ENCODE measurements at regions not wholly inside any gene's neighbourhood (a gene's known extent, or its start where the extent isn't known, plus 50 kb on each side); places are given as distances from the start of the nearest gene placed in this dataset.

- H3K4me1 ChIP-seq (ENCODE audit: control insufficient read depth, low read depth, low read length), result peaks cover 6% of the 10 kb centered on the region
- no peak overlapping the region for H3K4ac ChIP-seq (ENCODE audit: low read depth, low read length)
- no peak overlapping the region for H3K27ac ChIP-seq (ENCODE audit: low read depth, low read length)
- no peaks in the 10 kb centered on the region for H3K79me1 ChIP-seq (ENCODE audit: low read length)
- no peak overlapping the region for H3K56ac ChIP-seq (ENCODE audit: low read length)
- no peaks in the 10 kb centered on the region for H3K27me3 ChIP-seq (ENCODE audit: insufficient read depth, low read length, poor library complexity)
- H2BK120ac ChIP-seq (ENCODE audit: low read depth, low read length), result no peak overlapping the region
- WGBS (ENCODE audit: extremely low coverage, insufficient coverage, low lambda C conversion rate), result no CpG with 5 or more reads among the region's 40 CpGs
- H3K4me2 ChIP-seq (ENCODE audit: low read length), result no peak overlapping the region
- no peak overlapping the region for H4K5ac ChIP-seq (ENCODE audit: low read length)
- H2BK5ac ChIP-seq (ENCODE audit: low read length), result no peak overlapping the region
- no peak overlapping the region for H4K8ac ChIP-seq (ENCODE audit: low read depth, low read length)
- H2AK5ac ChIP-seq (ENCODE audit: low read length), result no peak overlapping the region
- no peaks in the 10 kb centered on the region for H3K79me2 ChIP-seq (ENCODE audit: control insufficient read depth, insufficient read depth, low read length)
- H3K23ac ChIP-seq (ENCODE audit: low read length), result no peak overlapping the region
- H3K18ac ChIP-seq (ENCODE audit: low read length), result no peak overlapping the region
- H2BK15ac ChIP-seq (replicated peaks; ENCODE audit: low read depth), result no peak overlapping the region
- no peaks in the 10 kb centered on the region for H3K36me3 ChIP-seq (ENCODE audit: control insufficient read depth, insufficient read depth, low read length)
- H3K9ac ChIP-seq (ENCODE audit: low read length), result no peak overlapping the region
- no peak for DNase-seq
- H3K4me3 ChIP-seq (ENCODE audit: low read length), result no peak overlapping the region
Measured at GRCh38 chr9:135301271-135302263, 178.0 kb upstream of the PPP1R26 start.

- Histone ChIP-seq H2BK5ac (ENCODE audit: low read length) (no peak overlapping the region), H2BK120ac (ENCODE audit: low read depth, low read length) (no peak overlapping the region), H3K4me1 (ENCODE audit: control insufficient read depth, low read depth, low read length) (peaks cover 6% of the 10 kb centered on the region), H3K18ac (ENCODE audit: low read length) (no peak overlapping the region), H3K79me1 (ENCODE audit: low read length) (no peaks in the 10 kb centered on the region), H2BK15ac (replicated peaks; ENCODE audit: low read depth) (no peak overlapping the region), H4K5ac (ENCODE audit: low read length) (no peak overlapping the region), H3K4me3 (ENCODE audit: low read length) (no peak overlapping the region), H3K23ac (ENCODE audit: low read length) (no peak overlapping the region), H3K79me2 (ENCODE audit: control insufficient read depth, insufficient read depth, low read length) (no peaks in the 10 kb centered on the region), H3K4me2 (ENCODE audit: low read length) (no peak overlapping the region), H2AK5ac (ENCODE audit: low read length) (no peak overlapping the region), H3K36me3 (ENCODE audit: control insufficient read depth, insufficient read depth, low read length) (no peaks in the 10 kb centered on the region), H4K8ac (ENCODE audit: low read depth, low read length) (no peak overlapping the region), H3K27ac (ENCODE audit: low read depth, low read length) (no peak overlapping the region), H3K9ac (ENCODE audit: low read length) (no peak overlapping the region), H3K27me3 (ENCODE audit: insufficient read depth, low read length, poor library complexity) (no peaks in the 10 kb centered on the region), H3K4ac (ENCODE audit: low read depth, low read length) (no peak overlapping the region), H3K56ac (ENCODE audit: low read length) (no peak overlapping the region)
- DNase-seq, result no peak
- WGBS (ENCODE audit: extremely low coverage, insufficient coverage, low lambda C conversion rate), result no CpG with 5 or more reads among the region's 28 CpGs
Measured at GRCh38 chr9:135302329-135303279, 177.0 kb upstream of the PPP1R26 start.

GRCh38 chr9:135303280-135303647 lies 176.3 kb upstream of the PPP1R26 start:
- no peak overlapping the region for H2BK15ac ChIP-seq (replicated peaks; ENCODE audit: low read depth)
- no peaks in the 10 kb centered on the region for H3K36me3 ChIP-seq (ENCODE audit: control insufficient read depth, insufficient read depth, low read length)
- H4K5ac ChIP-seq (ENCODE audit: low read length), result no peak overlapping the region
- peaks cover 6% of the 10 kb centered on the region for H3K4me1 ChIP-seq (ENCODE audit: control insufficient read depth, low read depth, low read length)
- H3K27ac ChIP-seq (ENCODE audit: low read depth, low read length), result no peak overlapping the region
- H3K4me3 ChIP-seq (ENCODE audit: low read length), result no peak overlapping the region
- no peak overlapping the region for H2BK5ac ChIP-seq (ENCODE audit: low read length)
- H3K4me2 ChIP-seq (ENCODE audit: low read length), result no peak overlapping the region
- no peaks in the 10 kb centered on the region for H3K79me1 ChIP-seq (ENCODE audit: low read length)
- no peak overlapping the region for H2AK5ac ChIP-seq (ENCODE audit: low read length)
- H4K8ac ChIP-seq (ENCODE audit: low read depth, low read length), result no peak overlapping the region
- no peaks in the 10 kb centered on the region for H3K27me3 ChIP-seq (ENCODE audit: insufficient read depth, low read length, poor library complexity)
- no CpG with 5 or more reads among the region's 3 CpGs for WGBS (ENCODE audit: extremely low coverage, insufficient coverage, low lambda C conversion rate)
- H2BK120ac ChIP-seq (ENCODE audit: low read depth, low read length), result no peak overlapping the region
- H3K23ac ChIP-seq (ENCODE audit: low read length), result no peak overlapping the region
- no peak for DNase-seq
- no peak overlapping the region for H3K18ac ChIP-seq (ENCODE audit: low read length)
- H3K79me2 ChIP-seq (ENCODE audit: control insufficient read depth, insufficient read depth, low read length), result no peaks in the 10 kb centered on the region
- no peak overlapping the region for H3K4ac ChIP-seq (ENCODE audit: low read depth, low read length)
- no peak overlapping the region for H3K9ac ChIP-seq (ENCODE audit: low read length)
- H3K56ac ChIP-seq (ENCODE audit: low read length), result no peak overlapping the region

GRCh38 chr9:135303865-135304499 lies 175.6 kb upstream of the PPP1R26 start:
- Histone ChIP-seq H3K4ac (ENCODE audit: low read depth, low read length) (no peak overlapping the region), H3K9ac (ENCODE audit: low read length) (no peak overlapping the region), H2BK120ac (ENCODE audit: low read depth, low read length) (no peak overlapping the region), H2AK5ac (ENCODE audit: low read length) (no peak overlapping the region), H3K79me1 (ENCODE audit: low read length) (no peaks in the 10 kb centered on the region), H3K79me2 (ENCODE audit: control insufficient read depth, insufficient read depth, low read length) (no peaks in the 10 kb centered on the region), H3K23ac (ENCODE audit: low read length) (no peak overlapping the region), H3K27me3 (ENCODE audit: insufficient read depth, low read length, poor library complexity) (no peaks in the 10 kb centered on the region), H2BK15ac (replicated peaks; ENCODE audit: low read depth) (no peak overlapping the region), H3K27ac (ENCODE audit: low read depth, low read length) (no peak overlapping the region), H3K4me3 (ENCODE audit: low read length) (no peak overlapping the region), H3K56ac (ENCODE audit: low read length) (no peak overlapping the region), H3K36me3 (ENCODE audit: control insufficient read depth, insufficient read depth, low read length) (no peaks in the 10 kb centered on the region), H4K8ac (ENCODE audit: low read depth, low read length) (no peak overlapping the region), H3K18ac (ENCODE audit: low read length) (no peak overlapping the region), H2BK5ac (ENCODE audit: low read length) (no peak overlapping the region), H3K4me1 (ENCODE audit: control insufficient read depth, low read depth, low read length) (peaks cover 6% of the 10 kb centered on the region), H3K4me2 (ENCODE audit: low read length) (no peak overlapping the region), H4K5ac (ENCODE audit: low read length) (no peak overlapping the region)
- no peak for DNase-seq

GRCh38 chr9:135304886-135305285 lies 174.7 kb upstream of the PPP1R26 start:
- Histone ChIP-seq H3K27ac (ENCODE audit: low read depth, low read length) (no peak overlapping the region), H3K18ac (ENCODE audit: low read length) (no peak overlapping the region), H2BK120ac (ENCODE audit: low read depth, low read length) (no peak overlapping the region), H3K23ac (ENCODE audit: low read length) (no peak overlapping the region), H2BK5ac (ENCODE audit: low read length) (no peak overlapping the region), H3K79me1 (ENCODE audit: low read length) (no peaks in the 10 kb centered on the region), H3K56ac (ENCODE audit: low read length) (no peak overlapping the region), H3K79me2 (ENCODE audit: control insufficient read depth, insufficient read depth, low read length) (no peaks in the 10 kb centered on the region), H3K4me1 (ENCODE audit: control insufficient read depth, low read depth, low read length) (peaks cover 6% of the 10 kb centered on the region), H2AK5ac (ENCODE audit: low read length) (no peak overlapping the region), H3K9ac (ENCODE audit: low read length) (no peak overlapping the region), H3K36me3 (ENCODE audit: control insufficient read depth, insufficient read depth, low read length) (no peaks in the 10 kb centered on the region), H3K4ac (ENCODE audit: low read depth, low read length) (no peak overlapping the region), H3K27me3 (ENCODE audit: insufficient read depth, low read length, poor library complexity) (no peaks in the 10 kb centered on the region), H2BK15ac (replicated peaks; ENCODE audit: low read depth) (no peak overlapping the region), H4K8ac (ENCODE audit: low read depth, low read length) (no peak overlapping the region), H3K4me2 (ENCODE audit: low read length) (no peak overlapping the region), H3K4me3 (ENCODE audit: low read length) (no peak overlapping the region), H4K5ac (ENCODE audit: low read length) (no peak overlapping the region)
- no CpG with 5 or more reads among the region's 3 CpGs for WGBS (ENCODE audit: extremely low coverage, insufficient coverage, low lambda C conversion rate)
- no peak for DNase-seq
